Activated T-cell treated with anti-CD3 and anti-CD28 coated beads, Interleukin-2, amount 50 U/mL, for 48 hours (primary cell): ENCODE measurements at regions not wholly inside any gene's neighbourhood (a gene's known extent, or its start where the extent isn't known, plus 50 kb on each side); places are given as distances from the start of the nearest gene placed in this dataset.
"Not testable (repeated sequence)": the region's sequence is repeated elsewhere in the genome, so short reads cannot be mapped to it uniquely, and the experiment has no call there.

ENCODE experiments used
- DNase-seq, 2 experiments: peaks; one replicate each; pipeline ENCODE4 v3.0.0-alpha.2; 2020

DNA sequence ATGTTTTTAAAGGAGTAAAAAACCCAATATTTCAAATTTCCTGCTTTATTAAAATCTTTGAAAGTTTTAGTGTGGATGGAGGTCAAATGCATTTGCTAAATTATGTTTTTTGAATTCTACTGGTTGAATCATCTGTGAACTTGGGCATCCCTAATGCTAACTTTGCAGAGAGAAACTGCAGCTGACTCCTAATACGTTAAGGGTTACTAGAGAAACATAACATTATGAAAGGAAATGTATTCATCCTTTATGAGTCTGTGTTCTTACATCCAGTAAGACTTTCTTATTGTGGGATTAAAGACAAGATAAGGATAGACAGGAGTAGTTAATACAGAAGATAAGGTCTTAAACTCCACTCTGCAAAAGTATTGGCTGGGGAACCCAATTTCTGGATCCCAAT, 140.6 kb downstream of the FAM124B start:
- DNase-seq: no peak

GRCh38 chr2:224260372-224261020, 141.4 kb downstream of the FAM124B start:
- no peak for DNase-seq

DNA sequence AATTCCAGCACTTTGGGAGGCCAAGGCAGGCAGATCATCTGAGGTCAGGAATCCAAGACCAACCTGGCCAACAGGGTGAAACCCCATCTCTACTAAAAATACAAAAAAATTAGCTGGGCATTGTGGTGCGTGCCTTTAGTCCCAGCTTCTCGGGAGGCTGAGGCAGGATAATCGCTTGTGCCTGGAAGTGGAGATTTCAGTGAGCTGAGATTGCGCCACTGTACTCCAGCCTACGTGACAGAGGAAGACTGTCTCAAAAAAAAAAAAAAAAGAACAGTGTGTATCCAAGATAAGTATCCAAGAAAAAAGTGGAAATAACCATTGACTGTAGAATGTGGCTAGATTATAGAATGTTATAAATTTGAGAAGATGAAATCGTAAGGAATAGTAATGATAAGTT, 142.1 kb downstream of the FAM124B start:
- no peak for DNase-seq

GRCh38 chr2:224258059-224258458, 143.8 kb downstream of the FAM124B start:
- no peak for DNase-seq

- no peak for DNase-seq
These were observed 144.8 kb downstream of the FAM124B start for GRCh38 chr2:224257156-224257555.

DNA sequence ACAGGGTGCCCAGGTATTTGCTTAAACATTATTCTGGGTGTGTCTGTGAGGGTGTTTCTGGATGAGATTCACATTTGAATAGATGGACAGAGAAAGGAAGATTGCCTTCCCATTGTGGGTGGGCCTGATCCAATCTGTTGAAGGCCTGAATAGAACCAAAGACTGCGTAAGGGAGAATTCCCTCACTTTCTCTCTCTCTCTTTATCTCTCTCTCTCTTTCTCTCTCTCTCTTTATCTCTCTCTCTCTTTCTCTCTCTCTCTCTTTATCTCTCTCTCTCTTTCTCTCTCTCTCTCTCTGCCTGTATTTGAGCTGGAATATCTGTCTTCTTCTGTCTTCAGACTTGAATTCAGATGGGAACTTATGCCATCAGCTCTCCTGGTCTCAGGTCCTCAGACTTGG, 148.4 kb downstream of the FAM124B start:
- DNase-seq: no peak

DNA sequence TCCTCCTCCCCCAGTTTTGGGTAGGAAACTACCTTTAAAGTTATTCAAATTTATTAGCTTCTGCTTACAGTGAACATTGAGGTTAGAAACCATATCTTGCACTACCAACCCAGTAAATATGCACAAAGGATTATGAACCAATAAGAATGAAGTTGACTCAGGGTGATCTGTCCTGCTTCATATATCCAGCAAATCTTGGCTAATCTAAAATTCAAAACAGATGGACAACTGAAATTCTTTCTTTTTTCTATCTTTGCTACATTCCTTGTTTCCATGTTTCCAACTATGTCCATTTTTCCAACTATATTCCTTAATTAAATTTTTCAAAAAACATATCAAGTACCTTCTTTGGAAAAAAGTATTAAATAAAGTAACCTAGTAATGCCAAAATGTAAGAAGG, 149.3 kb downstream of the FAM124B start:
- no peak for DNase-seq

DNA sequence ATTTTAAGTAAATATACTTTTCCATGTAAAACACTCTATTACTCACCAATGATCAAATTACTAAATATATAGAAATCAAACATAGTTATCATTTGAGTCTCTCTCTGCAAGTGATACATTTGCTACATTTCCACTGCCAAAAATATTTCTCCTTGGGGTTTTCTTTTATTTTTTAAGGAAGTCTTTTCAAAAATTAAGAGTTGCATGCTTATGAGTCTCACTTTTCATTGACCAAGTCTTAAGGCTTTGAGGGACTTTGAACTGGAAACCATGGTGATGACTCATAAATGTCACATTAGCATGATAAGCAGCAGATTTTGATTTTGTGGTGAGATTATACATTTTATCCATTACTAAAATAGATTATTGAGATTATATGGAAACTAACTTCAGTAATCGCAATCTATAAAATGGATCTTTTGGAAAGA, 152.9 kb downstream of the FAM124B start:
- no peak for DNase-seq

DNA sequence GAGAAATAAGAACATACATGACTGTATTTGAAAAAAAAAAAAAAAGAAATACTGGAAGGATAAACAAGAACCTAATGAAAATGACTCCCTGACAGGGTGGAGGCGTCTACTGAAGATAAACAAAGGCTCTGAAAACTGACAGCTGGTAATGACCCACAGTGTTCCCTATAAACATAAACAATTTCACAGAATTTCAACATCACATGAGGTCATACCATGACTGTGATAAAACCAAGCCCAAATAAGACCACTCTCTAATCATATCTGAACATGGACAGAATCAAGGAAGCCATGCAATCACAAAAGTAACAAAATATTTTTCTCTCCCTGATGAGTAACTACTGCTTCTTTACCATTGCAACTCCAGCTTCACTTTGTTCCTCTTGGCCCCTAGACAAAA, 159.3 kb downstream of the FAM124B start:
- no peak for DNase-seq

DNA sequence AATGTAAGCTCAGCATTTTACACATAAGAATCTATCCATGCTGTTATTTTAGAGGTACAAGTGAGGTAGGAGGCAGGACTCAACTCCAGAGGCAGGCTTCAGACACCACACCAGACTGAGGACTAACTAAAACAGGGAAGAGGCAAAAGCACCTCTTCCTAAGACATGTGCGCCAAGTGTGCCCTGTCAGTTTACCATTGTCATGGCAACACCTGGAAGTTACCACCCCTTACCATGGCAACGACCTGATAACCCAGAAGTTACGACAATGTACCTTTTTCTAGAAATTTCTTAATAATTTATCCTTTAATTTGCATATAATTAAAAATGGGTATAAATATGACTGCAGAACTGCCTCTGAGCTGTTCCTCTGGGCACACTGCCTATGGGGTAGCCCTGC, 160.1 kb downstream of the FAM124B start:
- no peak for DNase-seq

DNA sequence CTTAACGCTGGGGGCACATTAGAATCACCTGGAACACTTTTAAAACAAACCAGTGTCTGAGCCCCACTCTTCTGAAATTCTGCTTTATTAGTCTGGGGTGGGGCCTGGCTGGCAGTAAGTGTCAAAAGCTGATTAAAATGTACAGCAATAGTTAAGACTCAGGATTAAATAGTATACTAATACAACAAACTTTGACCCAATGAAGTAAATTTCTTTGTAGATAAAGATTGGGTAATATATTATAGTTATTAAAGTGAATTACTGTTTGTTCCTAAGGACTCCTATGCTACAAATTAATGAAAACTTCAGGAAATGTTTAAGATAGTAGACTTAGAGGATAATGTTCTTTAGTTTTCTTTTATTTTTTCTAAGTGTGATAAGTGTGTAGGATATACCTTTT, 160.9 kb downstream of the FAM124B start:
- DNase-seq: no peak

DNA sequence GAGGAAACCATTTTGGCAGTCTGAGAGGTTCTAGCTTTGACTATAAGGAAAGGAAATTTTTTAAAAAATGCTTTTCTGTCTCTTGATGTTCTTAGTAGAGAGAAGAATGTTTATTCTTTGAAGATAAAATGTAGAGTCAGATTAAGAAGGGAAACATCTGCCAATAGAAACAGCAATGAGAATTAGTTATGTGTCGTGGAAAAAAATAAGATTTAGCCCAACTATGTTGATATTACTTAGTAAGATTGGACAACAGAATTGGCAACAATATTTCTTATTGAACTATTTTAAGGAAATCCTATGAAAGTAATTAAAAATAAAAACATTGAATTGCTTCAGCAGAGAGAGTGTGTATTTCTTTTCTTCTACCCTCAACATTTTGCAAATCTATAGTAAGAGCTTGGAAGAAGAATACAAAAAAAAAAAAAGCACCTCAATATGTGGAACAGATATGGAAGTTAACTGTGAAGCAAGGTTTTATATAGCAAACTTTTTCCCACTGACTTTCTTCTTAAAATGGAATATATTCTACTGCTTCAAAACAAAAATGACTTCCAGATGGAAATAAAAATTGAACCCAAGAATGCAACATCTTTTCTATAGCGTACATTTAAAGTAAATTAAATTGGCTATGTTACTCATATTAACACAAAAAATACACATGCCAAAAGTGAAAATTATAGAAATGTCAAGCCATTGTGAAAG, 177.9 kb downstream of the FAM124B start:
- DNase-seq: no peak

- DNase-seq: no peak
These were observed 178.9 kb downstream of the FAM124B start for GRCh38 chr2:224222974-224223373.

DNA sequence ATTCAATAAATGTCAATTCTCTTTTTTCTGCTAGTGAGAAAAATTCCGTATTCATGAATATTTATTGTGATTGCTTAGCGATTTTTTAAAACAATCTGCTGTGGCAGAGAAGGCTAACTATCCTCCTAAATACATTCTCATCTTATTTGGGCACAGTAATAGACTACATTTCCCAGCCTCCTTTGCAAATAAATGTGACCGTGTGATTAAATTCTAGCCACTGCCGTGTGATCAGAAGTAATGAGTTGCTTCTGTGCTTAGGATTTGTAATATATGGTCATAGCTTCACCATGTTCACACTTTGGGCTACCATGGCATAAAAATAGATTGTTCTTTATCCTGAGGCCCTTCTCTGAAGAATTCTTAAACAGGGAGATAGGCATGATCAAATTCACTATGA, 179.6 kb downstream of the FAM124B start:
- DNase-seq: no peak

DNA sequence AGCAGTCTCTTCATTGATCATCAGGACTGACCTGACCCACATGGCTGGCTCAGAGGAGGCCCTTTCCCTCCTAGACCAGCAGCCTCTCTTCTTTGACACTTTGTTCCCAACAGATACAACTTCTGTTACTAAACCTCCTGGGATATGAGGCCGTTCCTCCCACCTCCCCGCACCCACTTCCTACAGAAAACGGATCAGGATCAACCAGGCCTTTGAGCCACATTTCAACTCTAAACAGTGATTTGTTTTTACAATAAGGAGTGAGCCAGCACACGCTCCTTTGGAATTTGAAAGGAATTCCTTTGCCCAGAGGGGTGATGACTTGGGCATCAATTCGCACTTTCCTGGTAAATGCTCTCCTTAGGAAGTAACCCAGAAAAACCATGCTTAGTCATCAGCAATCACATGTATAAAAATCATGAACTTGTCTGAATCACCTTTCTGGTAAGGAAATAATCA, 180.4 kb downstream of the FAM124B start:
- DNase-seq: no peak

DNA sequence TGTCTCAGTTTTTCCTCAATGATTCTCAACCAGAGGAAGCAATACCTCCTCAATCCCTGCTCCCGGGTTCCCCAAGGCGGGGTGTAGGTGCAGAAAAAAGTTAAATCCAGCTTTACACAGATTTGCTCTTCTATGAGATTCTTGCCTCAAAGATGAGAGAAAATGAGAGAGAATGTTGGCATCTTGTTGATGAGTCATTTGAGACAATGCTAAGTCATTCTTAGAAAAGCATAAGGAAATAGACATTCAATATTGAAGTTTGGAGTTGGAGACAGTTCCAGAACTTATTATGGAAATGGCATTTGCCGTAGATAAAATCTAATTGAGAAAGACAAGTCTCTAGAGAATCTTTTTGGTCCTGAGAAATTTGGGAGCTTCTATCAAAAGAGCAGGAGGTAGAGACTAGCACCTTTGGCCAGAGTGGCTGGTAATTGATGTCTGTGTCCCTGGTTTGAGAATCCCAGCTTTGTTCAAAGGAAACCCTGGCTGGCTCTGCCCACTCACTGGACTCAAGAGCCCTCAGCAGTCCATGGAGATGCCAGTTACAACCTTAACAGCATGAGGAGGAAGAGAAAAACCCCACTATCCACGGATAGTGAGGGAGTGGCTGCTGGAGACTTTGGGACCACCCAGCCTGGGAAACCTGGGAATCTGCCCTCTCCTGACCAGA, 181.2 kb downstream of the FAM124B start:
- no peak for DNase-seq

DNA sequence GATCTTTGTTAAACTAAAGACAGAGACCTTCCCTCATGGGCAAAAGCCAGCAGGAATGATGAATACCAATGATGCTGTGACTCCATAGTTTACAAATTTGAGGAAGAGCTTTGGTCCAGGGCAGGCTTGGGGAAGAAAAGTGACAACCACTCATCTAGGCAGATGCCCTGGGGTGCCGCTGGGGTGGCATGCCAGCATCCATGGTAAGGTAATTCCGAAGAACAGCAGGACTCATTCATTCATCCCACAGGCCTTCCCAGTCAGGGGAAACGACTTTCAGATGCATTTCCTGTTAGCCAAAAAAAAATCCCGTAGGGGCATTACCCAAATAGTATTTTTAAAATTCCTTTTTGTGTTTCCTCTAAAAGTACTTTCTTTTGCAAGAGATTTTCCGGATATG, 180.7 kb upstream of the SERPINE2 start:
- DNase-seq: no peak

- DNase-seq: no peak
These were observed 178.9 kb upstream of the SERPINE2 start for GRCh38 chr2:224217962-224218347.

- DNase-seq: no peak
These were observed 178.3 kb upstream of the SERPINE2 start for GRCh38 chr2:224217233-224217961.

- not testable (repeated sequence) for DNase-seq
These were observed 176.5 kb upstream of the SERPINE2 start for GRCh38 chr2:224215611-224216010.

DNA sequence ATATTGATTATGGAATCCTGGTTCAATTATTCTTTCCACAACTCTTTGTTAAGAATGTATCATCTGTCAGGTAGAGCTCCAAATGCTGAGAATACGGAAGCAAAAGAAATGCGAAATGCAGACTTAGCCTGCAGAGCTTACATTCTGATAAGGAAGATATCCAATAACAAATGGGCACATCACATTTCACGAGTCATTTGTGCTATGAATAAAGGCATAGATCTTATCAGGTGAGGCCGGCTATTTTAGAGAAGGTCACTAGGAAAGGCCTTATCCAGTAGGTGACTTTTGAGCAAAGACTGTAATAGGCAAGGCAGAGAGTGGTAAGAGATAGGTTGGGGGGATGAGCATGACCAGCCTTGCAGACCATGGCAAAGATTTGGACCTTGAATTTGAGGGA, 174.3 kb upstream of the SERPINE2 start:
- DNase-seq: no peak

- DNase-seq: no peak
These were observed 172.7 kb upstream of the SERPINE2 start for GRCh38 chr2:224211791-224212190.

- DNase-seq: no peak
These were observed 172.0 kb upstream of the SERPINE2 start for GRCh38 chr2:224211181-224211480.
